ENCODE measurements at regions not wholly inside any gene's neighbourhood (a gene's known extent, or its start where the extent isn't known, plus 50 kb on each side); places are given as distances from the start of the nearest gene placed in this dataset.

DNA sequence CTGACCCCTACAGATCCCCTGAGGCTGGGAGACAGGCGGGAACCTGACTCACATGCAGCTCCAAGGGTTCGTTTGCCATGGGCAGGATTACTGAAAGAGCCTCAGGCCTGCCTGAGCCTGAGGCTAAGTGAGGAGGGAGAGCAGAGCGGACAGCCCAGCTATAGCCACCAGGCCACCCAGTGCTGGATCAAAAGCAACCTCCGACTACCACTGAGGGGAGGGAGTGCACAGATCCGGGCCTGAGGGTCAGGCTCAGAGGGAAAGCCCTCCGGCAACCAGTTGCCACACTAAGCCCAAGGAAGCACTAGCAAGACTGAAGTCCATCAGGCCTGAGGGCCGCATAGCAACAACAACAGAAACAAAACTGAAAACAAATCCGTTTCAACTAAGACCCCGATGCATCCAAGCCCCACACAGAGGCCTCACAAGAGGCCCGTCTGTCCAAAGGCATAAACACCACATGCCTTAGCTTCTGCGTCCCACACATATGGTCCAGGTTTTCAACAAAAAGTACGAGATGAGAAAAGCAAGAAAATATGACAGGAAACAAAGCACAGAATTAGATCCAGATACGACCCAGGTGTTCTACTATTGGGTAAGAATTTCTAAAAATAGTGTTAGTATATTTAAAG lies 92.5 kb upstream of the VIPR2 start:
- no peak overlapping the region for H3K27ac ChIP-seq
- no peak for TF ChIP-seq EP300 (IDR thresholded peaks at IDR 0.05)
- no peak for TF ChIP-seq POLR2A (IDR thresholded peaks at IDR 0.05)
- TF ChIP-seq, protein P1, sequence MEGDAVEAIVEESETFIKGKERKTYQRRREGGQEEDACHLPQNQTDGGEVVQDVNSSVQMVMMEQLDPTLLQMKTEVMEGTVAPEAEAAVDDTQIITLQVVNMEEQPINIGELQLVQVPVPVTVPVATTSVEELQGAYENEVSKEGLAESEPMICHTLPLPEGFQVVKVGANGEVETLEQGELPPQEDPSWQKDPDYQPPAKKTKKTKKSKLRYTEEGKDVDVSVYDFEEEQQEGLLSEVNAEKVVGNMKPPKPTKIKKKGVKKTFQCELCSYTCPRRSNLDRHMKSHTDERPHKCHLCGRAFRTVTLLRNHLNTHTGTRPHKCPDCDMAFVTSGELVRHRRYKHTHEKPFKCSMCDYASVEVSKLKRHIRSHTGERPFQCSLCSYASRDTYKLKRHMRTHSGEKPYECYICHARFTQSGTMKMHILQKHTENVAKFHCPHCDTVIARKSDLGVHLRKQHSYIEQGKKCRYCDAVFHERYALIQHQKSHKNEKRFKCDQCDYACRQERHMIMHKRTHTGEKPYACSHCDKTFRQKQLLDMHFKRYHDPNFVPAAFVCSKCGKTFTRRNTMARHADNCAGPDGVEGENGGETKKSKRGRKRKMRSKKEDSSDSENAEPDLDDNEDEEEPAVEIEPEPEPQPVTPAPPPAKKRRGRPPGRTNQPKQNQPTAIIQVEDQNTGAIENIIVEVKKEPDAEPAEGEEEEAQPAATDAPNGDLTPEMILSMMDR (IDR thresholded peaks at IDR 0.05) = no peak
- WGBS, 3 donors = 76 to 82% (median 77%) methylated on average over 13 of the region's 13 CpGs
- no peaks in the 10 kb centered on the region for H3K9me3 ChIP-seq
- H3K27me3 ChIP-seq = no peaks in the 10 kb centered on the region
- no peak for DNase-seq
- H3K4me1 ChIP-seq (ENCODE audit: insufficient read depth) = no peaks in the 10 kb centered on the region
- intact Hi-C loops (cut with DNase I) = no loop called here
- H3K36me3 ChIP-seq = no peaks in the 10 kb centered on the region
- no peak overlapping the region for H3K4me3 ChIP-seq

- 85 to 91% (median 91%) methylated on average over 33 of the region's 33 CpGs for WGBS, 3 donors
- intact Hi-C loops (cut with DNase I) = no loop called here
- no peak for TF ChIP-seq POLR2A (IDR thresholded peaks at IDR 0.05)
- TF ChIP-seq EP300 (IDR thresholded peaks at IDR 0.05) = no peak
- TF ChIP-seq, protein P1 (IDR thresholded peaks at IDR 0.05) = no peak
- Histone ChIP-seq H3K27ac (no peak overlapping the region), H3K9me3 (no peaks in the 10 kb centered on the region), H3K4me1 (ENCODE audit: insufficient read depth) (no peaks in the 10 kb centered on the region), H3K36me3 (no peaks in the 10 kb centered on the region), H3K27me3 (no peaks in the 10 kb centered on the region), H3K4me3 (no peak overlapping the region)
- DNase-seq = no peak
These were observed 86.3 kb upstream of the VIPR2 start for GRCh38 chr7:159231017-159231416.

GRCh38 chr7:159229683-159230475 lies 85.2 kb upstream of the VIPR2 start:
- TF ChIP-seq POLR2A (IDR thresholded peaks at IDR 0.05) (no peak), EP300 (IDR thresholded peaks at IDR 0.05) (no peak)
- TF ChIP-seq, protein P1 (IDR thresholded peaks at IDR 0.05) = no peak
- intact Hi-C loops (cut with DNase I) = no loop called here
- Histone ChIP-seq H3K9me3 (no peaks in the 10 kb centered on the region), H3K4me1 (ENCODE audit: insufficient read depth) (no peaks in the 10 kb centered on the region), H3K27me3 (no peaks in the 10 kb centered on the region), H3K36me3 (no peaks in the 10 kb centered on the region), H3K4me3 (no peak overlapping the region), H3K27ac (no peak overlapping the region)
- DNase-seq = no peak
- 90 to 93% (median 91%) methylated on average over 13 of the region's 13 CpGs for WGBS, 3 donors

DNA sequence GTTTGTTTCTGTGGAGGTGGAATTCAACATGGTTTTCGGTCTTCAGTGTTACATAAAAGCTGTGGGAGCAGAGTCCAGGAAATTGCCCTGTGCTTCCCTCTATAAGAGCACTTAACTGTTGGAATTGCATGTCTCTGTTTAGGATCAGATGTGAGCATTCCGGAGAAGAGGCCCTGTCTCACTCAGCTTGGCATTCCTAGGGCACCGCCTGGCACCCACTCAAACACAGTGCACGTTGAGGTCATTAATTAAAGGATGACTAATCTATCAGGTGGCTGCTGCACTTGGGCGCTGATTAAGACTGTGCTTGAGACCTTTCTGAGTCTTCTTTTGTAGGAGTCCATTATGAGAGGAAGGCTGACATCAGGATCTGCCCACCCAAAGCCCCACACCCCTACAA lies 82.8 kb upstream of the VIPR2 start:
- Histone ChIP-seq H3K4me3 (no peak overlapping the region), H3K27me3 (no peaks in the 10 kb centered on the region), H3K4me1 (ENCODE audit: insufficient read depth) (no peaks in the 10 kb centered on the region), H3K36me3 (no peaks in the 10 kb centered on the region), H3K9me3 (no peaks in the 10 kb centered on the region), H3K27ac (no peak overlapping the region)
- TF ChIP-seq EP300 (IDR thresholded peaks at IDR 0.05) (no peak), POLR2A (IDR thresholded peaks at IDR 0.05) (no peak)
- TF ChIP-seq, protein P1 (IDR thresholded peaks at IDR 0.05) = no peak
- intact Hi-C loops (cut with DNase I) = no loop called here
- 64 to 70% (median 69%) methylated on average over 5 of the region's 5 CpGs for WGBS, 3 donors
- DNase-seq = no peak

Measured in ovary (tissue), 7 donors.